GM23248 (cell line): ENCODE measurements at regions not wholly inside any gene's neighbourhood (a gene's known extent, or its start where the extent isn't known, plus 50 kb on each side); places are given as distances from the start of the nearest gene placed in this dataset.

ENCODE experiments used
- EZH2 ChIP-seq: fragments of 200-600 bp; sonication (generic); IDR thresholded peaks from 2 replicates; pipeline ENCODE4 v1.6.1; 2018; ENCODE audit warnings: antibody characterized with exemption, mild to moderate bottlenecking; ENCODE audit not compliant: insufficient read depth, poor library complexity, severe bottlenecking
- EZH2phosphoT487 ChIP-seq: fragments of 200-600 bp; sonication (generic); IDR thresholded peaks from 2 replicates; pipeline ENCODE4 v1.6.1; 2018; ENCODE audit warnings: antibody characterized with exemption, moderate library complexity, mild to moderate bottlenecking, low read depth; ENCODE audit not compliant: insufficient read depth

DNA sequence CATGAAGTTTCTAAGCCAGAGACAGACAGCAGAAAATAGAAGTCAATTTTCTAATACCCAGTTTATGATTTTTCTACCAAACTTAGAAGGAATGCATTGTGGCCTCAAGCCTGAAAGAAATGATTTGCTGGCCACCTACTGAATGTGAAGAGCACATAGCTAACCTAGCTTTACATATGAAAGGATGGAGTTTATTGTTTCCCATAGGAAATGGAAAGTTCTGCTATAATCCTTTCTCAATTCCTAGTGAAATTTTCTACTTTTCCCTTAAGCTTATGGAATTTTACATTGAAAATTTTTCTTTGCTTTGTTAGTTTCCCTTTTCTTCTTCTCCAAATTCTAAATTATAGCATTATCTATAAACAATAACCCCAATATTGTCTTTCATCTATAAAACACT lies 110.1 kb downstream of the TMEM167A start:
- no peak for TF ChIP-seq EZH2
- no peak for TF ChIP-seq EZH2phosphoT487
